Calu3 (cell line): ENCODE measurements at regions not wholly inside any gene's neighbourhood (a gene's known extent, or its start where the extent isn't known, plus 50 kb on each side); places are given as distances from the start of the nearest gene placed in this dataset.

Experiments
- BruUV-seq: library from RNA; stranded (reverse); fragments of 400-500 nt; replicated peaks from 2 replicates; lab custom pipeline; 2021; lab: Mats Ljungman, UMichigan
- CTCF ChIA-PET: fragments of 300-600 bp; sonication (Branson Sonifier 250); formaldehyde crosslinking; loops from one replicate; lab custom pipeline; 2022; ENCODE audit warnings: antibody characterized with exemption; lab: Charles Lee
- DNase-seq: peaks from one replicate; pipeline ENCODE4 v3.0.0; 2022
- H3K27ac Mint-ChIP-seq: one replicate; pipeline ENCODE4 v1.8.0; 2022; ENCODE audit warnings: mixed read lengths; ENCODE audit not compliant: unreplicated experiment
- H3K27me3 Mint-ChIP-seq: one replicate; pipeline ENCODE4 v1.8.0; 2022; ENCODE audit warnings: mixed read lengths; ENCODE audit not compliant: unreplicated experiment
- H3K36me3 Mint-ChIP-seq: one replicate; pipeline ENCODE4 v1.8.0; 2022; ENCODE audit warnings: mild to moderate bottlenecking, moderate library complexity, mixed read lengths; ENCODE audit not compliant: insufficient read depth, unreplicated experiment
- H3K4me1 Mint-ChIP-seq: one replicate; pipeline ENCODE4 v1.8.0; 2022; ENCODE audit warnings: mild to moderate bottlenecking, low read depth, mixed read lengths; ENCODE audit not compliant: unreplicated experiment
- H3K4me3 Mint-ChIP-seq: one replicate; pipeline ENCODE4 v1.8.0; 2022; ENCODE audit warnings: mild to moderate bottlenecking, low read depth, moderate library complexity, mixed read lengths; ENCODE audit not compliant: unreplicated experiment
- H3K9me3 Mint-ChIP-seq: one replicate; pipeline ENCODE4 v1.8.0; 2022; ENCODE audit warnings: low read depth, mixed read lengths; ENCODE audit not compliant: unreplicated experiment
- intact Hi-C: fragments of 100-400 bp; cut with micrococcal nuclease; formaldehyde crosslinking; loops from one replicate; pipeline ENCODE4 v1.10.0; 2022; ENCODE audit not compliant: unreplicated experiment
- TF ChIP-seq, protein P1 (sequence below): fragments of 200-600 bp; IDR thresholded peaks from one replicate; pipeline ENCODE4 v1.8.0; 2022; ENCODE audit warnings: antibody characterized with exemption; ENCODE audit not compliant: unreplicated experiment

DNA sequence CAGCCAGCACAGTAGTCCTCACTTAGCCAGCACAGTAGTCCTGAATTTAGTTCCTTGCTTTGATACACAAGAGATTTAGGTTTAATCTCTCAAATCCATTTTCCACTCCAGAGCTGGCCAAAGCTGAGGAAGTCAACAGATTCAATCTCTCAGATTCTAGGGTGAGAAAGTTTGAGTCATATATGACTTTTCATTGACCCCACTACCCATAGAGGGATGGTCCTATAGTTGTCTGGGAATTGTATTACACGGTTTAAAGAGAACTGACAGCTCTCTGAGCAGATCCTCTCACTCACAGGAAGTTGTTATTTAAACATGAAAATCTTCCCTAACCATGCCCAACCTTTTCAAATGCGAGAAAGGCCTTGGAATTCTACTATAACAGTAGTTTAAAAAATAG, 641.8 kb upstream of the SEMA3D start:
- no peak for DNase-seq
- no TSS peak for BruUV-seq
- Mint-ChIP-seq H3K4me3 (no peak overlapping the region), H3K27ac (no peak overlapping the region), H3K36me3 (no peaks in the 10 kb centered on the region), H3K9me3 (no peaks in the 10 kb centered on the region), H3K27me3 (no peaks in the 10 kb centered on the region), H3K4me1 (no peaks in the 10 kb centered on the region)
- CTCF ChIA-PET = no interaction called here
- intact Hi-C loops = loop anchor here (1.0 kb wide), 1 partner anchor 798 kb away; no protein-coding TSS in a partner anchor
- TF ChIP-seq, protein P1, sequence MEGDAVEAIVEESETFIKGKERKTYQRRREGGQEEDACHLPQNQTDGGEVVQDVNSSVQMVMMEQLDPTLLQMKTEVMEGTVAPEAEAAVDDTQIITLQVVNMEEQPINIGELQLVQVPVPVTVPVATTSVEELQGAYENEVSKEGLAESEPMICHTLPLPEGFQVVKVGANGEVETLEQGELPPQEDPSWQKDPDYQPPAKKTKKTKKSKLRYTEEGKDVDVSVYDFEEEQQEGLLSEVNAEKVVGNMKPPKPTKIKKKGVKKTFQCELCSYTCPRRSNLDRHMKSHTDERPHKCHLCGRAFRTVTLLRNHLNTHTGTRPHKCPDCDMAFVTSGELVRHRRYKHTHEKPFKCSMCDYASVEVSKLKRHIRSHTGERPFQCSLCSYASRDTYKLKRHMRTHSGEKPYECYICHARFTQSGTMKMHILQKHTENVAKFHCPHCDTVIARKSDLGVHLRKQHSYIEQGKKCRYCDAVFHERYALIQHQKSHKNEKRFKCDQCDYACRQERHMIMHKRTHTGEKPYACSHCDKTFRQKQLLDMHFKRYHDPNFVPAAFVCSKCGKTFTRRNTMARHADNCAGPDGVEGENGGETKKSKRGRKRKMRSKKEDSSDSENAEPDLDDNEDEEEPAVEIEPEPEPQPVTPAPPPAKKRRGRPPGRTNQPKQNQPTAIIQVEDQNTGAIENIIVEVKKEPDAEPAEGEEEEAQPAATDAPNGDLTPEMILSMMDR = no peak

DNA sequence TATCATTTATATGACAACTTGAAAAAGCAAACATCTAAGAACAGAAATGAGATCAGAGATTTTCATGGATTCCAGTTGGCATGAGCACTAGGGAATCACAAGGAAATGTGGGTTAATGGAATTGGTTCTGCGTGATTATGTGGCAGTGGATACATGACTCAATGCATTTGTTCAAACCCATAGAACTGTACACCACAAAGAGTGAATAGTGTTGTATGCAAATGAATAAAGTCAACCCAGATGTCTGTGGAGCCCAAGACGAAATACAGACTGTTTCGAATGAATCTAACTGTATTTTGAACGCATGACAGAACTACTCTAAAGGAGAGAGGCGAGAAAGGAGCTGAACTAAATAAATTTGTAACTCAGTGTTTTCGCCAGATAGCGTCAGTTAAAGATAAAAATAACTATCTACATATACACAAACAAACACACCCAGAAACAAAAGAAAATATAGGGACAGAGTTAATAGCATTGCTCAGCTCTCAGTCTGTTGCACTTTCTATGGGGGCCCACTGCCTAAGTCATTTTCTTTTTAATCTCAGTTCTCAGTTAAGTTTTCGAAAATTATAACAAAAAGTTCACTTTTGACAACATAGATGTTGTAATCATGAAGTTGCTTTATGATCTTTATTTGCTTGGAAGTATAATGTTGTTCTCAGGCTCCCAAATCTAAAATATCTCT, 636.7 kb upstream of the SEMA3D start:
- Mint-ChIP-seq H3K27ac (no peak overlapping the region), H3K4me1 (no peaks in the 10 kb centered on the region), H3K9me3 (no peaks in the 10 kb centered on the region), H3K27me3 (no peaks in the 10 kb centered on the region), H3K36me3 (no peaks in the 10 kb centered on the region), H3K4me3 (no peak overlapping the region)
- TF ChIP-seq, protein P1 = no peak
- intact Hi-C loops = no loop called here
- CTCF ChIA-PET = no interaction called here
- BruUV-seq = no TSS peak
- no peak for DNase-seq

DNA sequence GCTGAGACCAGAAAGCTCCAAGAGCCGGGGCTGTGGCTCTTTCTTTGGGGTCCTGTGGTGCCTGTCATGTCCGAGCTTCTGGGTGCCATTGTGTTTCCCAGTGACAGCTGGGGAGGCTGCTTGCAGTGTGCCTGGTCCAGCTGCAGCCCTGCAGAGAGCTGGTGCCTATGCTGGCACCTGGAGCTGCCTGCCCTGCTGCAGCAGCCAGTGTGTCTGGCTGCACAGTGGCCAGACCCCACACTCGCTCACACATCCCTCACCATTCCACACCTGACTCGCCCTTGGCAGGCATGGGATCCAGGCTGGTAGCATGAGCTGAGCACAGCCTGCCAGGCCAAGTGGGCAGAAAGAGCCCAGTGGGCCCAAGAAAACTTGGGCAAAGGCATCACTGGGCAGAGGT, 635.1 kb upstream of the SEMA3D start:
- TF ChIP-seq, protein P1 = no peak
- no peaks in the 10 kb centered on the region for H3K4me1 Mint-ChIP-seq
- no peak overlapping the region for H3K4me3 Mint-ChIP-seq
- no peaks in the 10 kb centered on the region for H3K36me3 Mint-ChIP-seq
- H3K27ac Mint-ChIP-seq = no peak overlapping the region
- no peaks in the 10 kb centered on the region for H3K9me3 Mint-ChIP-seq
- CTCF ChIA-PET = no interaction called here
- DNase-seq = no peak
- H3K27me3 Mint-ChIP-seq = no peaks in the 10 kb centered on the region
- no TSS peak for BruUV-seq
- intact Hi-C loops = no loop called here

DNA sequence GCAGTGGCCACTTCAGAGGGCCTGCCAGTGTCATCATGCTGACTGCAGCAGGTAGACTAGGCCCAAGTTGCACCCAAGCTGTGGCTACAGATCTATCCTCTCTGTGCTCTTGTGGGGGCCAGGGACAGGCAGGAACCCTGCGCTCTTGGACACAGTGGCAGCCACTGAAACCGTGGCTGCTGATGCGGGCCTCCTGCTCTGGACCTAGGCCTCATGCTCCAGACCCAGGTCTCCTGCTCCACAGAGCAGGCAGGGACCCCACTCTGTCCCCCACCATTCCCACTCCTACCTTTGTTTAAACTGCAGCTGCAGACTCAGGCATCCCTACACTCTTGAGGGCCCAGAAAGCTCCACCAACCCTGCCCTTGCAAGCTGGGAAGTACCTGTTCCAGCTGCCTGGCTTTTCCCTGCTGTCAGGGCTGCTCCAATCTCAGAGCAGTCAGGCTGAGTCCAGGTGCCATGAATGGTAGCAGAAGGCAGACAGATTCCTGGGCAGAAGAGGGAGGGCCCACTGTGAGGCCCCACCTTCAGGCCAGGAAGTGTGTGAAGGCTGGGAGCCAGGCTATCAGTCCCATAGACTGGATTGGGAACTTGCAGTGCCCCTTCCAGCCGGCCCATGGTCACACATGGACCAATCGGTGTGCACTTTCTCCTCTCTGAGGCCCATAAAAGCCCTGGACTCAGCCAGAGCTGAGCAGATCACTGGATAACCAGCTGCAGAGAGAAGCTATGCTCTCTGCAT, 634.0 kb upstream of the SEMA3D start:
- Mint-ChIP-seq H3K4me3 (no peak overlapping the region), H3K9me3 (no peaks in the 10 kb centered on the region), H3K4me1 (no peaks in the 10 kb centered on the region), H3K27me3 (no peaks in the 10 kb centered on the region), H3K36me3 (no peaks in the 10 kb centered on the region), H3K27ac (no peak overlapping the region)
- CTCF ChIA-PET = no interaction called here
- no peak for DNase-seq
- intact Hi-C loops = no loop called here
- no TSS peak for BruUV-seq
- TF ChIP-seq, protein P1 = no peak
